HG03103 (cell line): ENCODE measurements at regions not wholly inside any gene's neighbourhood (a gene's known extent, or its start where the extent isn't known, plus 50 kb on each side); places are given as distances from the start of the nearest gene placed in this dataset.
"Not testable (repeated sequence)": the region's sequence is repeated elsewhere in the genome, so short reads cannot be mapped to it uniquely, and the experiment has no call there.

Experiments used
- ATAC-seq: cut with Tn5 transposase; IDR thresholded peaks from one replicate; pipeline ENCODE4 v1.9.1; 2021; ENCODE audit warnings: low read depth; ENCODE audit not compliant: unreplicated experiment

DNA sequence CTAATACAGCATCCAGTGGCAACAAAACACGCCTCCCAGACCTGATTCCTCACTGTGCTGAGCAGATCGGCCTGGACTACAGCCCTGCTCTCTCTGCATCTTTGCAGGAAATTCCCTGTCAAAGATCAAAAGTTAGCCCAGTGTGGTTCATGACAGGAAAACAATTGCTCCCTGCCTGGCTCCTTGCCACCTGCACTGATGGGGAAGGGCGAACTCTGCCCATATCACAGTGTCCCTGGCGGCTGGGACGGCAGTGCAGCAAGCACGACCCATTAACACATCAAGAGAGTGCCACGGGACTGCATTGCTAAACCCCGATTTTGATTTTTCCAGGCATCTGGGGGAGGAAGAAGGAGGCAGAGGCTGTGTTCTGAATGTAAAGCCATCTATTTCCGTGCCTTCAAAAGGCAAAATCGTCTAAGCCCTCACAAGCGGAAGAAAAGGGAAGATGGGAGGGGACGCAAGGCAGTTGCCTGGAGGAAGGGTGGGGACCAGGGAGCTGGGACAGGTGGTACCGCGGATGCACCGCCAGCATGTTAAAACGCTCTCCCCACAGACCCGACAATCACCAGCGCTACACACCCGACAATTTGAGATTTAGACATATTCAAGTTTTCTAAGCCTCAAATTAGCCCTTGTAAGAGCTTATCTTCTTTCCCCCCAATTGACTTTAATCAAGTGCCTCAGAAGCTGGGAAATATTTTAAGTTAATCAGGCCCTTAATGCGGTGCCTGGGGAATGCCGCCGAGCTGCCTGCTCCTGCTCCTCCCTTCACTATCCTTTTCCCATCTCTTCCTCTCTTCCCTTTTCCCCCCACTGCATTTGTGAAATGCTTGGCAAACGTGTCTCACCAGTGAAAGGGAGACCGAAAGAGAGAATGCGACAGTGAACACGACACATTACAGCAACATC lies 238.8 kb upstream of the CDH5 start:
- no peak for ATAC-seq

DNA sequence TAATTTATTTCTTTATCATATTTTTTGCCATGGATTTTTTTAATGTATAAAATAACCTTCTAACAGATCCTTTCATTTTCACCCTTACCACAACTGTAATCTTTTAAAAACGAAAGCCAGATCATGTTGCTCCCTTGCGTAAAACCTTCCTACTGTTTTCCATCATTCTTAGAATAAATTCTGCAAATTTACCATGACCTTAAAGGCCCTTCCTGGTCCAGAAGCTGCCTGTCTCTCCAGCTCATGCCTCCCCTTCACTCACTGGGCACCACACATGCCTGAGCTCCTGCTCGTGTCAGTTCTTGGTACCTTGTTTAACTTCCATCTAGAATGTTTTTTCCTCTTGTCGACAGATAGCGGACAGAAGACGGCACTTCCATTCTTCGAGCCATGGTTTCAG lies 245.0 kb upstream of the CDH5 start:
- ATAC-seq, result no peak

- no peak for ATAC-seq
These were observed 245.8 kb upstream of the CDH5 start for GRCh38 chr16:66120656-66121055.

- no peak for ATAC-seq
These were observed 250.1 kb upstream of the CDH5 start for GRCh38 chr16:66116163-66117002.

GRCh38 chr16:66115373-66115772 lies 251.1 kb upstream of the CDH5 start:
- ATAC-seq, result no peak

DNA sequence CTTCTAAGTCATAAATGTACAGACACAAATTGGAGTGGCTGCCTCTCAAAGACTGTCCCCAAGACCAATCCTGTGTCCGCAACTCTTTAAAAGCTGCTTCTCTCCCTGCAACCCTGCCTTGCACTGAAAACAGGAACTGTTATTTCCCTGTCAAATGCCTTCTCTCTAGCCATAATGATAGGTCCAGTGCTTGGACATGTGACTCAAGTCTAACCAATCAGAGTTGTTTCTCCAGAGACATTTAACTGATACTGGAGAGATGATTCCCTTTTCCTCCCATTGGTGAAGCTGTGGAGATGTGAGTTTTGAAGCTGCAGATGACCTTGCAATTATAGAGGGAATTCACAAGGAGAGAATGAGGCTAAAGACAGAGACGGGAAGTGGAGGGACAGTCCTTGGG lies 253.3 kb upstream of the CDH5 start:
- ATAC-seq, result no peak

DNA sequence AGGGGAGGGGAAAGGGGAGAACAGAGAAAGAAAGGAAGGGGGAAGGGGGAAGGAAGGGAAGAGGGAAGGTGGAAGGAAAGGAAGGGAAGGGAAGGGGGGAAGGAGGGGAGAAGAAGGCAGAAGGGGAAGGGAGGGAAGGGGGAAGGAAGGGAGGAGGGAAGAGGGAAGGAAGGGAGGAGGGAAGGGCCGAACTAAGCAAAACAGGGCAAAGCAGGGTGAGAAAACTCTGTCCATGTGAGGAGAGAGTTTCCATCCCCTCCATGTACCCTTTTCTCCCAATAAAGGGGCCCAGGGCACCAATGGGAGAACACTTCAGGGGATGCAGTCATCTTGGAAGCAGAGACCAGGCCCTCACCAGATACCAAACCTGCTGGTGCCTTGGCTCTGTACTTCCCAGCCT lies 256.8 kb upstream of the CDH5 start:
- no peak for ATAC-seq

- ATAC-seq, result no peak
These were observed 258.8 kb upstream of the CDH5 start for GRCh38 chr16:66107661-66108060.

- no peak for ATAC-seq
These were observed 263.3 kb upstream of the CDH5 start for GRCh38 chr16:66103211-66103610.

- ATAC-seq, result no peak
These were observed 267.2 kb upstream of the CDH5 start for GRCh38 chr16:66099306-66099705.

- ATAC-seq, result no peak
These were observed 268.7 kb upstream of the CDH5 start for GRCh38 chr16:66097751-66098150.

DNA sequence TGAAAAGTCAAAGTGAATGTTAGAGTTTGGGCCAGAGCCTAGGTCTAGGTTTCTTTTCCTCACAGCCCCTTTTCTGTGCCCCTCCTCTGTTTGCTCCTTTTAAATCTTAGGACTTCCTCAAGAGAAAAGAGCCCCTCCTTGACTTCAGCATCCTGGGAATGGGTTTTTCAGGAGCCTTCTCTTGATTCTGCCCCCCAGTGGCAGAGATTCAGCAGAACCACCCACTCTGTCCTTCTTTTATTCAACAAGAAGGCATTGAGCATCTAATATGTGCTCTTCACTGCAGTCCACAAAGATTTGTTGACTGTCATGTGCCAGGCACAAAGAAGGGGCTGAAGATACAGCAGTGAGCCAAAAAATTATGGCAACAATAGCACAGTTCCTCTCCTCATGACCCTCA lies 270.8 kb upstream of the CDH5 start:
- no peak for ATAC-seq

DNA sequence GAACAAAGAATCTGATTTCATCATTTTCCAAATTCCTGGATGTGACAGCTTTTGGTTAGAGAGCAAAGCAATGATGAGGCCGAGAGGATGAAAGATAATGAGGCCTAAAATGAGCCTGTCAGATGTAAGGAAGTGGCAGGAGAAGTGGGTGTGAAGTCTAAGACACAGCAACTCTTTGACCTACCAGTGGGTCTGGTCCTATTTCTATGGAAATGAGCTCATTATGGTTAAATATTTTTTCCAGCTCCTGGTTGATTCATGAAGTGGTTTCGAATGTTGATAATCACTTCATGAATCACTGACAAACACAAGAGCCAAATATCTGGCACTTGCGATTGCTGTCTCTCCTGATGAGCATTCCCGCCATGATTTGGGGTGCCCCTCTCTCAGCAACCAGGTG lies 273.3 kb upstream of the CDH5 start:
- ATAC-seq, result no peak

DNA sequence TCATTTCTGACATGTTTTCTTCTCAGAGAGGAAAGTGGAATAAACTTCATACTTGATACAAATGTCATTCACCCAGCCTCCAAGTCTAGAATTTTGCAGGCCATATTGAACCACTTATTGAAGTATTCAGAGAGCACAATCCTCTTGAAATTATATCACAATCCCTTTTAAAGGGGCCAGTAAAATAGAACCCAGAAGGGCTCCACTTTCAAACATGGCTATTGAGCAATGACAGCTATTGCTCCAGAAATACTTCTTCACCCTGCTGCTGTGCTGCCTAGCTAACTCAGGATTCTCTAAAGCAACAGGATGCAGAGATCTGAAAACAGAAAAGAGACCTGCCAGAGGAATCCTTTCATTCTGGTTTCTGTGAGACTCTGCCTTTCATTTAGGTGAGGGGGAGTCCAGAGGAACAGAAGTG lies 275.0 kb upstream of the CDH5 start:
- ATAC-seq, result no peak

GRCh38 chr16:66088681-66089080 lies 277.8 kb upstream of the CDH5 start:
- ATAC-seq, result no peak

- no peak for ATAC-seq
These were observed 279.2 kb upstream of the CDH5 start for GRCh38 chr16:66087308-66087707.

DNA sequence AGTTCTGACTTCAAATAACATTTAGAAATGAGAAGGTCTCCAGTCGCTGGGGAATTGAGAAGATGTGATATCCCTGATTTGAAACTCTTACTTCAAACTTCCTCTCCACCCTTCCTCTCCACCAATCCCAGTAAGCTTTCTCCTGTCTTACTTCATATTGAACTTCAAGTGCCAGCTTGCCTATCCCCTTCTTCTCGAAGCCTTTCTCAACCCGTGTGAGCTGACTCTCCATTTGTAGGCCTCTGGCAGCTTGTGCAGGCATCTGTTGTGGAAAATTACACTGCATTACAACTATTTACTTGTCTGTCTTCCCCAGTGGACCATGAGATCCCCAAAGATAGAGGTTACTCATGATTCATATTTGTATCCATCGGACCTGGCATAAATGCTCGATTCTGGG lies 280.8 kb upstream of the CDH5 start:
- ATAC-seq, result no peak

GRCh38 chr16:66084731-66085130 lies 281.8 kb upstream of the CDH5 start:
- not testable (repeated sequence) for ATAC-seq

- ATAC-seq, result no peak
These were observed 282.2 kb upstream of the CDH5 start for GRCh38 chr16:66084306-66084705.

- no peak for ATAC-seq
These were observed 283.3 kb upstream of the CDH5 start for GRCh38 chr16:66083171-66083570.

DNA sequence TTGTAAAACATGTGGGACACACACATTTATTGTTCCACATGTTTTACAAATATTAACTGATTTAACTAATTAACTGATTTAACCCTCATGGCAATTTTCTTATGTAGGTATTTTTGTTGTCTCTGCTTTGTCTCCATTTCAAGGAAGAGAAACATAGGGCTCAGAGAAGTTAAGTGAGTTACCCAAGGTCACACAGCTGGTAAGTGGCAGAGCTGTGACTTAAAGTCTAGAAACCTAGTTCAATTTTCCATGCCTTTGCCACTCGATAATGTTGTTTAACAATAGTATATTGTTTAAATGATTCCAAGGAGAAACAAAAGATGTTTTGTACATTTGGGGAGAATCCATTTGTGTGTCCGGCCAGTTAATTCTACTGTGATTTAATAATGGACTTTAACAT lies 284.1 kb upstream of the CDH5 start:
- no peak for ATAC-seq
